Hepatocyte (in vitro differentiated cells): ENCODE measurements at regions not wholly inside any gene's neighbourhood (a gene's known extent, or its start where the extent isn't known, plus 50 kb on each side); places are given as distances from the start of the nearest gene placed in this dataset. TPM values are rescaled to one million over a fixed set of nuclear protein-coding genes. Genes with fewer than 3 reads are reported as not detected.
"Not testable (repeated sequence)": the region's sequence is repeated elsewhere in the genome, so short reads cannot be mapped to it uniquely, and the experiment has no call there.

Experiments
- DNase-seq: peaks from one replicate; pipeline ENCODE4 v3.0.0-alpha.2; 2016; ENCODE audit warnings: low spot score
- H2AFZ ChIP-seq: fragments of 200-600 bp; sonication (generic); 2 replicates; pipeline ENCODE4 v1.6.0; 2016; ENCODE audit warnings: antibody characterized with exemption, mild to moderate bottlenecking
- H3K27ac ChIP-seq: fragments of 200-600 bp; sonication (generic); 2 replicates; pipeline ENCODE4 v1.5.1; 2016; ENCODE audit warnings: mild to moderate bottlenecking
- H3K27me3 ChIP-seq: fragments of 200-600 bp; sonication (generic); 2 replicates; pipeline ENCODE4 v1.6.1; 2016
- H3K36me3 ChIP-seq: fragments of 200-600 bp; sonication (generic); replicated peaks from 2 replicates; pipeline ENCODE4 v1.5.1; 2016; ENCODE audit warnings: low read depth; ENCODE audit not compliant: insufficient read depth
- H3K4me1 ChIP-seq: fragments of 200-600 bp; sonication (generic); 2 replicates; pipeline ENCODE4 v1.5.1; 2016; ENCODE audit warnings: mild to moderate bottlenecking, moderate library complexity; ENCODE audit not compliant: insufficient read depth
- H3K4me2 ChIP-seq: fragments of 200-600 bp; sonication (generic); 2 replicates; pipeline ENCODE4 v1.6.0; 2016
- H3K4me3 ChIP-seq: fragments of 200-600 bp; sonication (generic); 2 replicates; pipeline ENCODE4 v1.5.1; 2016; ENCODE audit warnings: mild to moderate bottlenecking
- H3K79me2 ChIP-seq: fragments of 200-600 bp; sonication (generic); 2 replicates; pipeline ENCODE4 v1.6.0; 2017; ENCODE audit warnings: mild to moderate bottlenecking
- H3K9me2 ChIP-seq: fragments of 200-600 bp; sonication (generic); replicated peaks from 2 replicates; pipeline ENCODE4 v1.6.0; 2017; ENCODE audit warnings: mild to moderate bottlenecking; ENCODE audit not compliant: insufficient read depth
- H3K9me3 ChIP-seq: fragments of 200-600 bp; sonication (generic); 2 replicates; pipeline ENCODE4 v1.5.1; 2016; ENCODE audit warnings: low read depth, mild to moderate bottlenecking
- H4K20me1 ChIP-seq: fragments of 200-600 bp; sonication (generic); 2 replicates; pipeline ENCODE4 v1.6.0; 2016; ENCODE audit warnings: mild to moderate bottlenecking; ENCODE audit not compliant: insufficient read depth, poor library complexity, severe bottlenecking
- EZH2 ChIP-seq: fragments of 200-600 bp; sonication (generic); IDR thresholded peaks from 2 replicates; pipeline ENCODE4 v1.6.1; 2016; ENCODE audit warnings: antibody characterized with exemption, mild to moderate bottlenecking, borderline replicate concordance
- EZH2phosphoT487 ChIP-seq: fragments of 200-600 bp; sonication (generic); IDR thresholded peaks from one replicate; pipeline ENCODE4 v1.6.1; 2018; ENCODE audit warnings: antibody characterized with exemption, mild to moderate bottlenecking, low read depth, moderate library complexity; ENCODE audit not compliant: unreplicated experiment, severe bottlenecking
- WGBS: methylation state at CpG from one replicate; pipeline ENCODE4 v1.1.6; 2016; ENCODE audit warnings: low lambda C conversion rate; ENCODE audit errors: missing lambda C conversion rate; 5-methylcytosine and 5-hydroxymethylcytosine counted together
- small RNA-seq: library from RNA; depleted of rRNA; stranded (forward); fragments of <200 nt; gene quantifications from one replicate; pipeline ENCODE3, GENCODE V24; 2014
- TF ChIP-seq, protein P1 (sequence below): fragments of 200-600 bp; sonication (generic); IDR thresholded peaks from 2 replicates; pipeline ENCODE4 v1.5.1; 2016; ENCODE audit warnings: antibody characterized with exemption, mild to moderate bottlenecking; ENCODE audit not compliant: poor library complexity

DNA sequence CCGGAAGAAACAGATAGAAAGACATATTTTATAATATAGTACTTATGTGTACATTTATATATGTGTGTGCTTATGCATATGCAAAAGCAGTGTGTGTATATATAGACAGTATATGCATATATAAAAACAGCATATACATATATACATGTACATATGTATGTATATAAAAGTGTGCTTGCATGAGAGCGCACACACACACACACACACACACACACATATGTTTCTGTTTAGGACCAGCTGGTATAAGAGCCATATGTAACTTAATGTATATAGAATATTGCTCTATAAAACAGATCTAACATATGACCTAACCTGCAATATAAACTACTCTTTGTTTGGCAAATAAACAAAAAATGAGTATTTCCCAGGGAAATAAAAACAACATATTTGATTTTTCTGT lies 65.1 kb upstream of the CDH9 start:
- no peaks in the 10 kb centered on the region for H3K9me2 ChIP-seq
- no peaks in the 10 kb centered on the region for H4K20me1 ChIP-seq
- H3K9me3 ChIP-seq, result no peaks in the 10 kb centered on the region
- DNase-seq, result no peak
- H2AFZ ChIP-seq, result no peak overlapping the region
- no peaks in the 10 kb centered on the region for H3K27me3 ChIP-seq
- no peak for TF ChIP-seq EZH2phosphoT487
- TF ChIP-seq EZH2, result no peak
- TF ChIP-seq, protein P1, sequence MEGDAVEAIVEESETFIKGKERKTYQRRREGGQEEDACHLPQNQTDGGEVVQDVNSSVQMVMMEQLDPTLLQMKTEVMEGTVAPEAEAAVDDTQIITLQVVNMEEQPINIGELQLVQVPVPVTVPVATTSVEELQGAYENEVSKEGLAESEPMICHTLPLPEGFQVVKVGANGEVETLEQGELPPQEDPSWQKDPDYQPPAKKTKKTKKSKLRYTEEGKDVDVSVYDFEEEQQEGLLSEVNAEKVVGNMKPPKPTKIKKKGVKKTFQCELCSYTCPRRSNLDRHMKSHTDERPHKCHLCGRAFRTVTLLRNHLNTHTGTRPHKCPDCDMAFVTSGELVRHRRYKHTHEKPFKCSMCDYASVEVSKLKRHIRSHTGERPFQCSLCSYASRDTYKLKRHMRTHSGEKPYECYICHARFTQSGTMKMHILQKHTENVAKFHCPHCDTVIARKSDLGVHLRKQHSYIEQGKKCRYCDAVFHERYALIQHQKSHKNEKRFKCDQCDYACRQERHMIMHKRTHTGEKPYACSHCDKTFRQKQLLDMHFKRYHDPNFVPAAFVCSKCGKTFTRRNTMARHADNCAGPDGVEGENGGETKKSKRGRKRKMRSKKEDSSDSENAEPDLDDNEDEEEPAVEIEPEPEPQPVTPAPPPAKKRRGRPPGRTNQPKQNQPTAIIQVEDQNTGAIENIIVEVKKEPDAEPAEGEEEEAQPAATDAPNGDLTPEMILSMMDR, result no peak
- no peak overlapping the region for H3K27ac ChIP-seq
- WGBS, result 75% methylated on average over 2 of the region's 2 CpGs
- no peak overlapping the region for H3K4me2 ChIP-seq
- H3K4me3 ChIP-seq, result no peak overlapping the region
- no peaks in the 10 kb centered on the region for H3K79me2 ChIP-seq
- no peaks in the 10 kb centered on the region for H3K36me3 ChIP-seq
- no peaks in the 10 kb centered on the region for H3K4me1 ChIP-seq

DNA sequence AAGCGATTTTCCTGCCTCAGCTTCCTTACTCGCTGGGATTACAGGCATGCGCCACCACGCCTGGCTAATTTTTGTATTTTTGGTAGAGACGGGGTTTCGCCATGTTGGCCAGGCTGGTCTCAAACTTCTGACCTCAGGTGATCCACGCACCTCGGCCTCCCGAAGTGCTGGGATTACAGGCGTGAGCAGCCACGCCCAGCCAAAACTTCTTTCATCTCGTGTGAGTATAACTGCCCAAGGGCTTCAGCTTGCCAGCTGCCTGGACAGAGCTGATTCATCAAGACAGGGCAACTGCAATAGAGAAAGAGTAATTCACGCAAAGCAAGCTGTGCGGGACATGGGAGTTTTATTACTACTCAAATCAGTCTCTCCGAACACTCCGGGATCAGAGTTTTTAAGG lies 57.4 kb upstream of the CDH9 start:
- not testable (repeated sequence) for H3K4me1 ChIP-seq, H2AFZ ChIP-seq, H3K79me2 ChIP-seq, H3K27me3 ChIP-seq, H3K36me3 ChIP-seq, H3K4me2 ChIP-seq, H3K4me3 ChIP-seq, H3K9me2 ChIP-seq, H3K9me3 ChIP-seq, H4K20me1 ChIP-seq, H3K27ac ChIP-seq, DNase-seq
- 93% methylated on average over 11 of the region's 16 CpGs for WGBS

DNA sequence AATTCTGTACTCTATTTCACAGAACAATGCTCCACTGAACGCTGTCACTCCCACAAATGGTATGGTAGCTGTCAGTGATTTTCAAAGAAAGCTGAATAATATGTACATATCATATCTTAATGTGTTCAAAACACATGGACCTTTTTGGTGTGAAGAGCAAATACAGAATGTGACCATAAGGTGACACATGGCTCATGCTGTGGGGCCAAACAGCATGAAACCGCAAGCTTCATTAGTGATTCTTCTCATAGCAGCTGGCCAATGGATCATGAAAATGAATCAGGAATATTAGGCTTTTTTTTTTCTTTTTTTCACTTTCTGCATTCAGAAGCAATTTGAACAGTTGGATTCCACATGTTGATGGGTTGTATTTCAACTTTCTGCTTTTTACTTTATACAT lies 54.9 kb upstream of the CDH9 start:
- no peak for TF ChIP-seq EZH2phosphoT487
- DNase-seq, result no peak
- H4K20me1 ChIP-seq, result no peaks in the 10 kb centered on the region
- no peak overlapping the region for H3K4me3 ChIP-seq
- no peak overlapping the region for H3K27ac ChIP-seq
- no peaks in the 10 kb centered on the region for H3K9me2 ChIP-seq
- no peaks in the 10 kb centered on the region for H3K9me3 ChIP-seq
- H3K4me2 ChIP-seq, result no peak overlapping the region
- no peaks in the 10 kb centered on the region for H3K36me3 ChIP-seq
- no peaks in the 10 kb centered on the region for H3K27me3 ChIP-seq
- WGBS, result 96% methylated on average over 2 of the region's 2 CpGs
- H2AFZ ChIP-seq, result no peak overlapping the region
- H3K79me2 ChIP-seq, result no peaks in the 10 kb centered on the region
- H3K4me1 ChIP-seq, result no peaks in the 10 kb centered on the region

DNA sequence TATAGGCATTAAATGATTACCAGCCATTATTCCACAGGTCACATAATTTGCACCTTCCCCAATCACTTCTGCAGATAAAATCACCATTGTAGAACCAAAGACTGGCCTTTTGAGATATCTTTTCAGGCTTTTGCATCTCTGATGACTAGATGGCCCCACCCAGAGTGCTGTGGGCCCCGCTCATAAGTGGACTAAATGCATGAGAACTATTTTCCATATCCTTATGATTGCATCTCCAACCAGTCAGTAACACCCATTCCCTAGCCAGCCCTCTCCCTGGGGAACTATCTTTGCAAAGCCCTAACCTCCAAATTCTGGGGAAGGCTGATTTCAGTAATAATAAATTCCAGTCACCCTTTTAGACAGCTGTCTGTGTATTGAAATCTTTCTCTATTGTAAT lies 53.5 kb upstream of the CDH9 start:
- H3K27ac ChIP-seq, result no peak overlapping the region
- TF ChIP-seq EZH2phosphoT487, result no peak
- TF ChIP-seq, protein P1, result no peak
- no peak for TF ChIP-seq EZH2
- no peaks in the 10 kb centered on the region for H3K79me2 ChIP-seq
- no peaks in the 10 kb centered on the region for H3K9me2 ChIP-seq
- H2AFZ ChIP-seq, result no peak overlapping the region
- no peak overlapping the region for H3K4me2 ChIP-seq
- WGBS, result 100% methylated on average over 1 of the region's 1 CpG
- no peak for DNase-seq
- H3K4me1 ChIP-seq, result no peaks in the 10 kb centered on the region
- no peaks in the 10 kb centered on the region for H3K9me3 ChIP-seq
- H3K36me3 ChIP-seq, result no peaks in the 10 kb centered on the region
- H3K27me3 ChIP-seq, result no peaks in the 10 kb centered on the region
- H3K4me3 ChIP-seq, result no peak overlapping the region
- no peaks in the 10 kb centered on the region for H4K20me1 ChIP-seq

DNA sequence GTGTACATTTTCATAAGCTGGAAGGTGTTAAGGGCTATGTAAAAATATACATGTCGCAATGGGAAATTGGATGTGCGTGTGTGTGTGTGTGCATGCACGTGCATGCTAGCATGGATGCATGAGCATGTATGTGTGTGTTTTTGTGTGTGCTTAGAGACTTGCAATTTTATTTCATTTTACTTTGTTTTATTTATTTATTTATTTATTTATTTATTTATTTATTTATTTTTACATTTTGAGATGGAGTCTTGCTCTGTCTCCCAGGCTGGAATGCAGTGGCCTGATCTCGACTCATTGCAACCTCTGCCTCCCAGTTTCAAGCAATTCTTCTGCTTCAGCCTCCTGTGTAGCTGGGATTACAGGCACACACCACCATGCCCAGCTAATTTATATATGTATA lies 50.4 kb upstream of the CDH9 start:
- 94% methylated on average over 4 of the region's 4 CpGs for WGBS
- not testable (repeated sequence) for H3K4me2 ChIP-seq, H3K27me3 ChIP-seq

More for the DNA sequence above, 50.4 kb upstream of the CDH9 start:
- not testable (repeated sequence) for H3K36me3 ChIP-seq, H3K4me1 ChIP-seq, H3K27ac ChIP-seq, H3K9me2 ChIP-seq, DNase-seq, H2AFZ ChIP-seq, H3K9me3 ChIP-seq, H3K79me2 ChIP-seq, H3K4me3 ChIP-seq, H4K20me1 ChIP-seq

Small RNAs in the stretch of these regions (small RNA-seq; reads per million reads assigned to genes)
- gene AC010385.1 (not detected), gene AC010385.3 (not detected), gene AC026421.1 (not detected), gene AC114300.1 (not detected), gene LSP1P3 (not detected), gene RF00425 (not detected), gene RNU6-738P (not detected), gene RNU6-909P (not detected), gene UBL5P1 (not detected)
